ENCODE measurements at regions not wholly inside any gene's neighbourhood (a gene's known extent, or its start where the extent isn't known, plus 50 kb on each side); places are given as distances from the start of the nearest gene placed in this dataset.

GRCh38 chr5:116898917-116899316, 324.3 kb upstream of the SEMA6A start:
- peak overlapping the region; percentile 23; the same call in 1 of the 2 replicates for H2AFZ ChIP-seq (ENCODE audit: control insufficient read depth, low read depth, low read length)
- ATAC-seq, result peak; percentile 51
- TF ChIP-seq MTA2 (IDR thresholded peaks at IDR 0.05; ENCODE audit: low read depth) (peak; percentile 56; the same call in 1 of the 2 replicates), NR2F1 (conservative IDR thresholded peaks at IDR 0.05) (peak; percentile 87), ZNF24 (IDR thresholded peaks at IDR 0.05) (no peak), YY1 (IDR thresholded peaks at IDR 0.05; ENCODE audit: low read depth, low read length) (no peak), WRNIP1 (IDR thresholded peaks at IDR 0.05; ENCODE audit: borderline replicate concordance, low read depth, low read length) (no peak), MEF2B (IDR thresholded peaks at IDR 0.05; ENCODE audit: partially characterized antibody, poor library complexity, severe bottlenecking) (peak; percentile 87), MLLT1 (IDR thresholded peaks at IDR 0.05) (no peak), ZNF274 (IDR thresholded peaks at IDR 0.05; ENCODE audit: insufficient read depth, insufficient read length) (no peak), KDM1A (IDR thresholded peaks at IDR 0.05; ENCODE audit: borderline replicate concordance) (no peak), MXI1 (IDR thresholded peaks at IDR 0.05; ENCODE audit: low read depth, low read length) (peak; percentile 34; the same call in 1 of the 2 replicates), NFYB (IDR thresholded peaks at IDR 0.05; ENCODE audit: insufficient read depth, low read depth, low read length) (no peak), NFIC (IDR thresholded peaks at IDR 0.05; ENCODE audit: low read depth, low read length) (no peak), CHD1 (IDR thresholded peaks at IDR 0.05; ENCODE audit: low read depth, low read length) (no peak), USF2 (IDR thresholded peaks at IDR 0.05; ENCODE audit: borderline replicate concordance, low read depth, low read length) (peak; percentile 42; the same call in 1 of the 2 replicates)
- TF ChIP-seq, protein P1, sequence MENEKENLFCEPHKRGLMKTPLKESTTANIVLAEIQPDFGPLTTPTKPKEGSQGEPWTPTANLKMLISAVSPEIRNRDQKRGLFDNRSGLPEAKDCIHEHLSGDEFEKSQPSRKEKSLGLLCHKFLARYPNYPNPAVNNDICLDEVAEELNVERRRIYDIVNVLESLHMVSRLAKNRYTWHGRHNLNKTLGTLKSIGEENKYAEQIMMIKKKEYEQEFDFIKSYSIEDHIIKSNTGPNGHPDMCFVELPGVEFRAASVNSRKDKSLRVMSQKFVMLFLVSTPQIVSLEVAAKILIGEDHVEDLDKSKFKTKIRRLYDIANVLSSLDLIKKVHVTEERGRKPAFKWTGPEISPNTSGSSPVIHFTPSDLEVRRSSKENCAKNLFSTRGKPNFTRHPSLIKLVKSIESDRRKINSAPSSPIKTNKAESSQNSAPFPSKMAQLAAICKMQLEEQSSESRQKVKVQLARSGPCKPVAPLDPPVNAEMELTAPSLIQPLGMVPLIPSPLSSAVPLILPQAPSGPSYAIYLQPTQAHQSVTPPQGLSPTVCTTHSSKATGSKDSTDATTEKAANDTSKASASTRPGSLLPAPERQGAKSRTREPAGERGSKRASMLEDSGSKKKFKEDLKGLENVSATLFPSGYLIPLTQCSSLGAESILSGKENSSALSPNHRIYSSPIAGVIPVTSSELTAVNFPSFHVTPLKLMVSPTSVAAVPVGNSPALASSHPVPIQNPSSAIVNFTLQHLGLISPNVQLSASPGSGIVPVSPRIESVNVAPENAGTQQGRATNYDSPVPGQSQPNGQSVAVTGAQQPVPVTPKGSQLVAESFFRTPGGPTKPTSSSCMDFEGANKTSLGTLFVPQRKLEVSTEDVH (IDR thresholded peaks at IDR 0.05; ENCODE audit: low read depth, partially characterized antibody), result no peak
- TF ChIP-seq, protein P2, sequence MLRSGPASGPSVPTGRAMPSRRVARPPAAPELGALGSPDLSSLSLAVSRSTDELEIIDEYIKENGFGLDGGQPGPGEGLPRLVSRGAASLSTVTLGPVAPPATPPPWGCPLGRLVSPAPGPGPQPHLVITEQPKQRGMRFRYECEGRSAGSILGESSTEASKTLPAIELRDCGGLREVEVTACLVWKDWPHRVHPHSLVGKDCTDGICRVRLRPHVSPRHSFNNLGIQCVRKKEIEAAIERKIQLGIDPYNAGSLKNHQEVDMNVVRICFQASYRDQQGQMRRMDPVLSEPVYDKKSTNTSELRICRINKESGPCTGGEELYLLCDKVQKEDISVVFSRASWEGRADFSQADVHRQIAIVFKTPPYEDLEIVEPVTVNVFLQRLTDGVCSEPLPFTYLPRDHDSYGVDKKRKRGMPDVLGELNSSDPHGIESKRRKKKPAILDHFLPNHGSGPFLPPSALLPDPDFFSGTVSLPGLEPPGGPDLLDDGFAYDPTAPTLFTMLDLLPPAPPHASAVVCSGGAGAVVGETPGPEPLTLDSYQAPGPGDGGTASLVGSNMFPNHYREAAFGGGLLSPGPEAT (IDR thresholded peaks at IDR 0.05; ENCODE audit: low read depth), result peak; percentile 60

More at GRCh38 chr5:116898917-116899316, 324.3 kb upstream of the SEMA6A start:
- BruUV-seq (replicated peaks), result no TSS peak
- H3K4me1 ChIP-seq (ENCODE audit: control insufficient read depth, insufficient read depth, low read length), result peaks cover 3% of the 10 kb centered on the region; the same call in 1 of the 2 replicates
- no peaks in the 10 kb centered on the region for H3K9me3 ChIP-seq (replicated peaks; ENCODE audit: control insufficient read depth, insufficient read depth, low read length)
- no peak for DNase-seq (ENCODE audit: low read depth, low spot score)
- no peaks in the 10 kb centered on the region for H3K27me3 ChIP-seq (replicated peaks in 1 of 2; ENCODE audit: control insufficient read depth in 2 of 2, insufficient read depth in 2 of 2, low read length in 1 of 2)
- no peak overlapping the region for H3K27ac ChIP-seq (ENCODE audit: control insufficient read depth, insufficient read depth)
- ChIA-PET CTCF (interaction anchor here (1.4 to 1.7 kb wide), 2 partner anchors 12 to 13 kb away, joined by 4 to 6 read pairs; no protein-coding TSS in a partner anchor), SMC1A (ENCODE audit: uncharacterized antibody, unreplicated experiment) (interaction anchor here (0.6 to 2.5 kb wide), 8 partner anchors 8 to 356 kb away, joined by 3 to 21 read pairs (median 3); no protein-coding TSS in a partner anchor), RAD21 (ENCODE audit: unreplicated experiment) (interaction anchor here (1.2 to 3.8 kb wide), 5 partner anchors 14 to 259 kb away, joined by 3 to 14 read pairs (median 4); no protein-coding TSS in a partner anchor), POLR2A (no interaction called here)
- H3K4me2 ChIP-seq (ENCODE audit: control insufficient read depth, insufficient read depth), result no peak overlapping the region
- FAIRE-seq, result no peak
- 18% methylated on average over 2 of the region's 2 CpGs for WGBS (ENCODE audit: insufficient coverage, insufficient replicate concordance, low lambda C conversion rate, missing lambda C conversion rate)
- no peak overlapping the region for H3K4me3 ChIP-seq
- no peak overlapping the region for H3K9ac ChIP-seq (ENCODE audit: control insufficient read depth, insufficient read depth, low read length)
- intact Hi-C loops (cut with micrococcal nuclease; ENCODE audit: unreplicated experiment), result no loop called here
- in situ Hi-C loops (cut with MboI), result no loop called here
- H3K36me3 ChIP-seq (ENCODE audit: control insufficient read depth in 2 of 2, insufficient read depth in 2 of 2, low read length in 1 of 2), result no peaks in the 10 kb centered on the region
- H4K20me1 ChIP-seq (ENCODE audit: control insufficient read depth, insufficient read depth), result no peaks in the 10 kb centered on the region
- no peaks in the 10 kb centered on the region for H3K79me2 ChIP-seq (ENCODE audit: control insufficient read depth, insufficient read depth, low read length)

Measured in GM12878 (cell line).